ENCODE measurements at regions not wholly inside any gene's neighbourhood (a gene's known extent, or its start where the extent isn't known, plus 50 kb on each side); places are given as distances from the start of the nearest gene placed in this dataset.

DNA sequence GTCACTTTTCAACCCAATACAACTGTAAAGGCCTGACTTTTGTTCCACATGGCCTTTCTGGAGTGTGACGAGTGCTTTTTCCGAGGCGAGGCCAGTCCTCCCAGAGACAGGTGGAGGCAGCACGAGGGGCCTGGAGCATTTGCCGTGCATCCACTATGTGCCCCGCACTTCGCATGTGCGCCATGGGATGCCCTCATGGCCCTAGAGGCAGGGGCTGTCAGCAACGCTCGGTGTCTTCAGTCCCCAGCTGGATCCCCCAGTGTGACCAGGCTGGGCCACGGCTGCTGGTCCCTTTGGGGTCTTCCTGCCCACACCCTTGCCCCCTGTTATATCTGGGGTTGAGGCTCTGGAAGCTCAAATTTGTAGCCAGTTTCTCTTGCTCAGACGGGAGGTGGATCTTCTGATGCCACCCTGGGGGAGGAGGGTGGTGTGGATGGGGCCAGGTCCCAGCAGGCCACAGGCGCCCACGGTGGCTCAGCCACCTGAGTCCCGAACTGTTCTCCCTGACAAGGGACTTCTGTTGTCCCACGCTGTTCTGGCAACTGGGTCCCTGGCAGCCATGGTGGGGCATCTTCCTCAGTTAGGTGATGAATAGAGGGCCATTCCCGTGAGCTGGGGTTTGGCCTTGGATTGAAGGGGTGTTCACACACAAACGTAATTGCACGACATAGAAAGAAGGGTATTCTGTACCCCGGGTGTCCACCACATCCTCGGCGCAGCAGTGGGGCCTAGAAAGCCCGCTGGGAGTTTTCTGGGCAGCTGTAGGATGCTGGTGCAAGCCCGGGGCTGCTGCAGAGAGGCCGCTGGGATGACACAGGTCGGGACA is 100.9 kb downstream of the CTTN start:
- TF ChIP-seq, protein P1, sequence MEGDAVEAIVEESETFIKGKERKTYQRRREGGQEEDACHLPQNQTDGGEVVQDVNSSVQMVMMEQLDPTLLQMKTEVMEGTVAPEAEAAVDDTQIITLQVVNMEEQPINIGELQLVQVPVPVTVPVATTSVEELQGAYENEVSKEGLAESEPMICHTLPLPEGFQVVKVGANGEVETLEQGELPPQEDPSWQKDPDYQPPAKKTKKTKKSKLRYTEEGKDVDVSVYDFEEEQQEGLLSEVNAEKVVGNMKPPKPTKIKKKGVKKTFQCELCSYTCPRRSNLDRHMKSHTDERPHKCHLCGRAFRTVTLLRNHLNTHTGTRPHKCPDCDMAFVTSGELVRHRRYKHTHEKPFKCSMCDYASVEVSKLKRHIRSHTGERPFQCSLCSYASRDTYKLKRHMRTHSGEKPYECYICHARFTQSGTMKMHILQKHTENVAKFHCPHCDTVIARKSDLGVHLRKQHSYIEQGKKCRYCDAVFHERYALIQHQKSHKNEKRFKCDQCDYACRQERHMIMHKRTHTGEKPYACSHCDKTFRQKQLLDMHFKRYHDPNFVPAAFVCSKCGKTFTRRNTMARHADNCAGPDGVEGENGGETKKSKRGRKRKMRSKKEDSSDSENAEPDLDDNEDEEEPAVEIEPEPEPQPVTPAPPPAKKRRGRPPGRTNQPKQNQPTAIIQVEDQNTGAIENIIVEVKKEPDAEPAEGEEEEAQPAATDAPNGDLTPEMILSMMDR (conservative IDR thresholded peaks at IDR 0.05; ENCODE audit: low read depth in 2 of 2), result no peak
- no peak for TF ChIP-seq EZH2 (IDR thresholded peaks at IDR 0.05; ENCODE audit: low read depth, unreplicated experiment)
- TF ChIP-seq ZNF114 (CRISPR knock-in tag; IDR thresholded peaks at IDR 0.05), result no peak
- no peak for TF ChIP-seq REST (IDR thresholded peaks at IDR 0.05; ENCODE audit: unreplicated experiment)
- TF ChIP-seq CREB1 (CRISPR knock-in tag; IDR thresholded peaks at IDR 0.05; ENCODE audit: low read depth), result no peak
- TF ChIP-seq POLR2AphosphoS5 (IDR thresholded peaks at IDR 0.05; ENCODE audit: low read depth), result no peak
- TF ChIP-seq ETS1 (IDR thresholded peaks at IDR 0.05), result no peak
- no peak for TF ChIP-seq EZH2phosphoT487 (IDR thresholded peaks at IDR 0.05; ENCODE audit: unreplicated experiment)

All from GM23338 (cell line).